HG03571 (cell line): ENCODE measurements at regions not wholly inside any gene's neighbourhood (a gene's known extent, or its start where the extent isn't known, plus 50 kb on each side); places are given as distances from the start of the nearest gene placed in this dataset.

Experiments used
- ATAC-seq: cut with Tn5 transposase; IDR thresholded peaks from one replicate; pipeline ENCODE4 v1.9.1; 2021; ENCODE audit not compliant: unreplicated experiment

DNA sequence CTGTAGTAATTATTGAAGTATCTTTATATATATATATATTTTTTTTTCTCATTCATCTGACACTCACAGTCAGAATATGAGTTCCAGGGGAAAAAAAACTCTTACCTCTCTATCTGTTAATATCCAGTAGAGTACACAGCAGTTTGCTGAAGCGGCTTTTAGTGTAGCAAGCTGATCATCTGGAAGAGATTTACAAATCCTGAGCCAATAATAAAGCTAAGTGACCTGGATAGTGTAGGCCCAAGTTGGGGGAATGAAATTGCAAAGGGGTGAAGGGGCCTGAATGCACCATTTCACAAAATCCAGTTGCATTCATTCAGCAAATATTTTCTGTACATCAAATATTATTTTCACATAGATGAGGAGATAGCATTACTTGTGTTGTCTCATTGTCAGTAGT lies 234.6 kb upstream of the FLRT2 start:
- ATAC-seq: no peak

DNA sequence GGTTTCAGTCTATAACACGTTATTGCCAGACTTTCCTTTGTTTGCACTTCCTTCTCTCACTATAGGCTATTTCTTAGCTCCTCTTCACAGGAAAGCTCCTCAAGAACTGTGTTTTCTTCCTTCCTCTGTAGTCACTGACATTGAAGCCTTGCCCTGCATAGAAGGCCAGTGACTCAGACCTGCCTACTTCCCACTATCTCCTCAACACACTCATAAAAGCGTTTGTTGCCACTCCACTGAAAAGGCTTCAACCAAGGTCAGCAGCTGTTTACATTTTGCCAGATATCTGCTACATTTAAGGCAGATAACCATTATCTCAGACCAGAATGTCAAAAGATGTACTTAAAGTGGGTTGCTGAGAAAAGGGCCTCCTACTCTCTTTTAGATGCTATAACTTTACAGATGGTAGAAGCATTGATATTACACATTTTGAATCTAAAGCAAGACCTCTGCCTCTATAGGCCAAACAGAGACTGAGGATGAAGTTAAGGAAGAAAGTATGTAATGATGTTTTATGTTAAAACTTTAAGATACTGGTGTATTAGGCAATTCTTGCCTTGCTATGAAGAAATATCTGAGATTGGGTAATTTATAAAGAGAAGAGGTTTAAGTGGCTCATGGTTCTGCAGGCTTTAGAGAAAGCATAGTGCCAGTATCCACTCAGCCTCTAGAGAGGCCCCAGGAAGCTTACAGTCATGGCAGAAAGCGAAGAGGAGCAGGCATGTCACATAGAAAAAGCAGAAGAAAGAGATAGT lies 233.3 kb upstream of the FLRT2 start:
- ATAC-seq: no peak

DNA sequence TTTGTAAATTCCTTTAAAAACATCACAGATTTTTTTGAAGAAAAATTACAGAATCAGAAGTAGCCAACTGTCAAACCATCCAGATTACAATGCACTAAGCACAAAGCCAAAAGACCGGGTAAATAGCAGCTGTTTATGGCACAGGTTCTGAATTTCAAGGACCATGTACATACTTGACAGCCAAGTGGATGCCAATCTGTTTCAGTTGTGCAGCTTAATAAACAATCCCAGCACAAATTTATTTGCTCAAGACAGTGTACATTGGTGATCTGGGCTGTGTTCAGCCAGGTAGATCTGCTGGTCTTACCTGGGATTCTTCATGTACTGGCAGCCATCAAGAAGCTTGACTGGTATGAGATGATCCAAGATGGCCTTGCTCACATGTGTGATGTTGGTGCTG lies 229.8 kb upstream of the FLRT2 start:
- no peak for ATAC-seq

DNA sequence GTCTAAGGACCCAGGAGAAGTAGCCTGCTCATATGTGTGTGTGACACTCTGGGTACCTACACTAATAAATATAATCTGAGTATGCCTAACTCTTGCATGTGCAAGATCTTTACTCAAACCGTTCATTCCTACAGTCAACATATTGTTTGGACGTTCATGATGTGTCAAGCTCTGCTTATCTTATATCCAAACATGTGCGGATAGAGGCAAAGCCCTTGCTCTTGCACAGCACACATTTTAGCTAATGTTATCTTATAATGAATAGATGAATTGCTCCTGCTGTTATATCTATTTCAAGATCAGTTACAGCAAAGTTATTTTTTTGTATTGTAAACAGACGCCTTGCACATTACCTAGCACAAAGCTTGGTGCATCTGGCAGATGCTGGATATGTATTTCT lies 228.4 kb upstream of the FLRT2 start:
- no peak for ATAC-seq

DNA sequence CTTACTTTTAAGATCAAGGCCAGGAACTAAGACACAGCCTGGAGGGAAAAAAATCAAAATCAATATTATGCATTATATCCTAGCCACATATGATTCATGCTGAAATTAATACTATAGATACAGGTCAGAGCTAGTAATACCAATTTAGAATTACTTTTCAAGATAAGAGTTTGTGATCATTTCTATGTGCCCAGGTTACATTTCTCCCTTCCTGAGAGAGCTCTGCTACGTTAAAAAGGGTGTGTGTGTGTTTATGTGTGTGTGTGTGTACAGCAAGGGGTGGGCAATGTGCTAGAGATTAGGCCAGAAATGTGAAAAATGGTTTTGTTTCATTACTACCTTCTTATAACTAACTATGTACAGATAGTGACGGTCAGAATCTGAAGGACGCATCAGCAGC lies 223.9 kb upstream of the FLRT2 start:
- no peak for ATAC-seq

DNA sequence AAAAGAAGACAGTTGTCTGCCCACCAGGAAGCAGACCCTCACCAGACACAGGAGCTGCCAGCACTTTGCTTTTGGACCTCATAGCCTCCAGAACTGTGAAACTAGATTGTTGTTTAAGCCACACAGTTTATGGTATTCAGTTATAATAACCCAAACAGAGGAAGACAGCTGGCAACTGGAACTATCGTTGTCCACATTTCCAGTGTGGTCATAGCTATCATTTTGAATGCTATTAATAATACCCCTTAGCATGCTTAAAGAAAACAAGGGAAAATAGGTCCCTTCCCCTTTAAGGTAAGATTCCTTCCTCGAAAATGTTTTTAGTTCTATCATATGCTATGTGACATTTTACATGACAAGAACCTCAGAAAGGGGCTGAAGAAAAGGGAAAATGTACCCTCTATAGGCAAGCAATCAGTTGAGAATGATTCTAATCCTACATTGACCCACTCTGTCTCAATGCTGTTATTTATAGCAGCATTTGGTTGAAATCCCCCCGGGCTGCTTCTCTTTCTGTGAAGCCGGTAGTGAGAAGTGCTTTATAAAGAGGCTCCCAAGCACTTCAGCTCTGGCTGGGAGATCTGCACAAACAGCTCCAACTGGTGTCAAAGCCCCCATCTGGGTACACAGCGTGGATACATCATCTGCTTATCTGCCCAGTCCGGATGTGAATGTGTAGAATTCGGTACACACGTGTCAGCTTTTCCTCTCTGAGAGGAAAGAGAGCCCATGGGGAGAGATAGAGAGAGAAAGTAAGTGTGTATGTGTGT lies 221.2 kb upstream of the FLRT2 start:
- ATAC-seq: no peak

DNA sequence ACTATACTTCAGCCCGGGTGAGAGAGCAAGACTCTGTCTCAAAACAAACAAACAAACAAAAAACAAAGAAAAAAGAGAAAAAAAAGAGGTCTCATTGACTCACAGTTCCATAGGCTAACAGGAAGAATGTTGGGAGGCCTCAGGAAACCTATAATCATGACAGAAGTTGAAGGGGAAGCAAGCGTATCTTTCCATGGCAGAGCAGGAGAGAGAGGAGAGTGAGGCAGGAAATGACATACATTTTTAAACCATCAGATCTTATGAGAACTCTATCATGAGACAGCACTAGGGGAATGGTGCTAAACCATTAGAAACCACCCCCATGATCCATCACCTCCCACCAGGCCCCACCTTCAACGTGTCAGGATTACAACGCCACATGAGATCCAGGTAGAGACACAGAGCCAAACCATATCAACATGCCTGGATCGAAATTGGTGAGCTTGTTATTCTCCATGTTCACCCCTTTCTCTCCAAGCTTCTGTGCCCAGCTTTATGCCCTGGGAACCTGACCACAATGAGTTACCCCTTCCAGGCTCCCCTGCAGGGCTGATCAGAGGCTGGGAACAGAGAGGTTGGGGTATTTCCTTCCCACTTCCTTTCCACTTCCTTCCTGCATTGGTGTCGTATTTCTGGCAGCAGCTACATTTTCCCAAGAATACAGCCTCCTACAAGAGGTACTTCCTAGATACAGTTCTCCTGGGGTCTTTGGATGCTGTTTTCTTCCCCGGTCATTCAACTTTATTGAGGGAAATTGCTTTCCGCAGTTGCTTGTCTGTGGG lies 219.3 kb upstream of the FLRT2 start:
- no peak for ATAC-seq

DNA sequence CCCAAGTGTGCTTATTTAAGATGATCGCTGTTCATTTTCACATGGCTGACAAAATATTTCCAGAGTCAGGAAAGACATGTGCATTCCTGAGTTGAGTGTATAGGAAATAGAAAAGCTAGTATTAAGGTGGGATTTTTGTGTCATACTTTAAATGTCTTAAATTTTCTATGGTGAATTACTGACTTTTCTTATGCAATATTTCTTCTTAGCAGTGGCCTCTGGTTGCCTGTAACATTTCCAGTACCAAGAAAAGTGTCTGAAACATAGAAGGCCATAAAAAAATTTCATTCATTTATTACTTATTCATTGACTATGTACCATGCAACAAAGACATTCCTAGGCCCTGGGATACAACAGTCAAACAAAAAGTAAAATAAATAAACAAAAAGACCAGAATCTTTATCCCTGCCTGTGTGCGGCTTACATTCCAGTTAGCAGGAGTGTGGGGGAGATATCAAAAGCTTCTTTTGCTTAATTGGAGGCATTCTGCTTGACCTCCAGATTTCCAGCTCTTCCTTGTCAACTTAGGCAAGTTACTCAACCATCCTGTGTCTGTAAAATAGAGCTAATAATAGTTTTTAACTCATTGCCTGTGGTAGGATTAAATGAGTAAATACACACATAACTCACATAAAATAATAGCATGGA lies 216.3 kb upstream of the FLRT2 start:
- ATAC-seq: no peak

DNA sequence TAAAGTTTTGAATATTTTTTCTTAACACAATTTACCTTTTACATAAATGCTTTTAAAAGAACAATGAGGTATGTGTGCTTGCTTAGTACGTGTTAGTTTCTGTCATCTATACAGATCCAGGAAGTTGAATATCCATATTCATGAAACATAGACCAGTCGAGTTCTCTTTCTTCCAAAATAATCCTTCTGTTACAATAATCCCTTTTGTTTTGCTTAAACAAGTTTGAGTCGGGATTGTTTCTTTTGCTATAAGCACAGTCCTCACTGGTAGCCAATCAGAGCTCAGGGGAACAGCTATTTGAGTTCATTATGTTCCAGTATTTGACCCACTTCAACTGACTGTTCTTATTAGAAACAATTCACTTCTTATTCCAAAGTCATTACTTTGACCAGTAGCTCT lies 214.7 kb upstream of the FLRT2 start:
- no peak for ATAC-seq

DNA sequence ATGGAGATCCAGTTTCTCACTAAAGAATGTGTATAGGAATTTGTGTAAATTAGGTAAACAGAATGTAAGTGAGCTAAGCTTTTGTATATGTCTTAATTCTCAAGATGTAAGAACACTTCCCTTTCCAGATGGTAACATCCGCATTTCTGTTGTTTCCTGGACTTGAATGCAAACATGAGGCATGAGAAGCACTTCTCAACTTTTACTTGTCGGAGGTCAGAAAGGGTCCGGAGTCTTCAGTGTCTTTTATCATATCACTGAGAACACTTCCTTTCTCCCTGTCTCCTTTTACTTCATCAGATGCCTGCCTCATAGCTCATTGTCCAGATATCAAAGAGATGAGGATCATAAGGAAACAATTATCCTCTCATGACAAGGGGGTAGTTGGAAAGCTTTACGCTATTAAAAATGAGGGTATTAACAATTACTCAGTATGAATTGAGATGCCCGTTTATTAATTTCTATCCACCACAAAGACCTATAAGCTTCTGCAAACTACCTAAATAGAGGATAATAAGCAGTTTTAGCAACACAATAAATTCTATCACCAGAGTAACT lies 214.1 kb upstream of the FLRT2 start:
- ATAC-seq: no peak

DNA sequence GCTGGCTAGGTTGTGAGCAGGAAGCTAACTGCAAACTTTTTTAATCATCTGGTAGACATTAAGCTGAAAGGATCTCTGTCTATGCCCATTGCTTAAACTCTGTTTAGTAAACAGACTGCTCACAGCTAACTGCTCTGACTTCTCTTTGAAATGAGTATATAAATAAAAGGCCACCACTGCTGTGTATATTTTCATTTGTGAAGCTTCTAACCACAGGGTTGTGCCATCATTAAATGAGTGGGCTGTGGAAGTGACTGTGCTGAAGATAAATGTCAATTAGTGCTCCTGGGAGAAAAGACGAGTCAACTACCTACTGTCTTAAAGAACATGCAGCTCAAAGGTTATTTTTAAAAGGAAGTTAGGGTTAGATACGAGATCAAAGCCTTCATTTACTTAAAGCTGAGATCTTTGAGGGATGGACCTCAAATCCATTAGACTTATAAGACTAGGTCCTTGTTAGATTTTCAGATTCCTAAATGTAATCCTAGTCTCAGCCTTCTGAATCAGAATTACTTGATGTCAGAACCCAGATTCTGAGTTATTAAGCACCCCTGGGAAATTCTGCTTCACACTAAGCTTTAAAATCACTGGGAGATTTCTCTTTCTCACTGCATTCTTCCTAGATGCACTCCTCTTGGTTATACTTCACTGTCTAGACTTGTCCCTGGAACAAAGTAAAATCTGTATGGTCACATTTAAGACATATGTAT lies 213.1 kb upstream of the FLRT2 start:
- no peak for ATAC-seq

DNA sequence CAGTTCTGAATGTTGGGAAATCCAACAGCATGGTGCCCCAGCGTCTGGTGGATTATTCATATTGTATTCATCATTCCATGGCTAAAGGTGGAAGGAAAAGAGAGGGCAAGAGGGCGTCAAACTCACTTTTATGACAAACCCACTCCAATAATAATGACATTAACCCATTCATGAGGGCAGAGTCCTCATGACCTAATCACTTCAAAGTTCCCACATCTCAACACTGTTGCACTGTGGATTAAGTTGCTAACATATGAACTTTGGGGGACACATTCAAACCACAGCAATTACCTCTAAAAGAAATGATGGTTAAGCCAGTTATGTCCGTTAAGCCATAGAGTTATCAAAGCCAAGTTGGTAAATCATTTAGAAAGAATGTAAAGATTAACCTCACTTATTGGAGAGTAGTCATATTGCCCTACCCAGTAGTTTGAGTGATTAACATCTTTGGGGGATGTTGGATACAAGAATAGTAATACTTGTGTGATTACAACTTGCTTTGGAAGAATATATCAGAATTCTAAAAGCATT lies 212.4 kb upstream of the FLRT2 start:
- no peak for ATAC-seq

DNA sequence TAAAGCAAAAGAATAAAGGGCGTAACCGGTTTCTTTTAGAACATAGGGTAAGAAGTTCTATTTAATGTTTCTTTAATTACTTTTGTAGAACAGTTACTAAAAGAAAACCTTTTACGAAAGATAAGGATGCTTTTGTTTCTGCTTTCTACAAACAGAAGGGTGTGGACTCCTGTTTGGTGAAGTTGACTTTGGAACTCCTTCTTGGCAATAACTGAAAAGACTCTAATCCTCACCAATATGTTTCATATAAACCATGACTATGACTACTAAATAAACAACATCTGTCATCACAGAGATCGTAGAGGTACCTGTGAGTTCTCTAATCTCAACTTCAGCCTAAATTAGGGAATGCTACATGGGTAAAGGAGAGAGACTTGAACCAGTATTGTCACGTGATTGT lies 210.8 kb upstream of the FLRT2 start:
- ATAC-seq: no peak

DNA sequence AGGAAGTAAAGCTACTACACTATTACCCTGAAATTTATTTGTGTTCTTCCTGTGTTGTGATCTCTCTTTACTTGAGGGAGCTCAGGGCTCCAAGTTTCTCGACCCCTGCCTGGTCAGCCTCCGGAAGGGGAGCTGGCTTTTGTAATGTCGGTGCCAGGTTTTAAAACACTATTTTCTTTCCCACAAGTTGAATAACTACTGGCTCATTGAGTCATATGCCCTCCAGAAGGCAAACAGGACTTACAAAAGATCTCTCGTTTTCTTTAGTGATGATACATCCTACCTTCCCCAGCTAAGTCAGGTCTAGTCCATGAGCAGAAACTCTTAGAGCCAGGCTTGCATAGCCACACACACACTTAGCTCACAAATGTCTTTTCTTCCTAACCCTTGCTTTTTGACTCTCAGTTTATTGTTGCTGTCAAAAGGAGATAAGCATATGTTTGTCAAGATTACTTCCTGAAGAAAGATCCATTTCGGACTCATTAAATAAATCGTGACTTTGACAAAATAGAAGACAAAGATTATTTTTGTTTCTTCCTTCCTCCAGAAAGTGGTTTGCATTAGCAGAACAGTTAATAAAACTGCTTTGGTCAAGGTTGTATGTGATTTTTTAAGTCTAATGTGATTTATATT lies 209.8 kb upstream of the FLRT2 start:
- ATAC-seq: no peak

DNA sequence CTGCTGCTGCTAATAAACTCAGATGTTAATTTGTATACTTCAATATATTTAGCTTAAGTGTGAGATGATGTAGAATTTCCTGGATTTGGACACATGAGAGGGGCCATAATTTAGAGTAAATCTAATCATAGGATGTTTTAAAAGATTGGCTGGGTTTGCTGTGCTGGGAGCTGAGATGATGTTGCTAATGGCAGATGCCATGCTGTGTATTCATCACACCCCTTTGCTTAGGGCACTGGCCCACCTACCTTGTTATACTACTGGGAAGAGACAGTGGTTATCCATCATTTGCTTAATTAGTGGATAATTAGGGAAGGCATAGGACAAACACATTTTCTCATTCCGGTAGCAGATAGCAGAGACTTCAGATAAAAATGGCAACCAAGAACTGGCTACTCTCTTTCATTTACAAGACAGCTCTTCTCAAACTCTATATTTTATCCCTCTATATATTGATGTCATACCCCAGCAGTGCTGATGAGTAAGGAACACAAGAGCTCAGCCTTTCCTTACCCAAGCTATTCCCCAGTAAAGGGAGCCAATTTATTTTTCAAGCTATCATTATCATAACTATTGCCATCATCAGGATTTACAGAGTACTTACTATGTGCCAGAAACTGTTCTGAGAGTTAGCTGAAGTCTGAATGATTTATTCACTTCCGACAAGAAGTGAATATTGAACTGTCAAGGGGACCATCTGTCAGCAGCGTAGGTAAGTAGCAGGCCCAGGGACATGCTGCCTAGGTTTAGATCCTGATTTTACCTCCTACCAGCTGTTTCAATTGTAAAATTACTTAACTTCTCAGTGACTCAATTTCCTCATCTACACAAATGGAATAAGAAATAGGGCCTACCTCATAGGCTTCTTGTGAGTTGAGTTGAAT lies 204.6 kb upstream of the FLRT2 start:
- ATAC-seq: no peak

DNA sequence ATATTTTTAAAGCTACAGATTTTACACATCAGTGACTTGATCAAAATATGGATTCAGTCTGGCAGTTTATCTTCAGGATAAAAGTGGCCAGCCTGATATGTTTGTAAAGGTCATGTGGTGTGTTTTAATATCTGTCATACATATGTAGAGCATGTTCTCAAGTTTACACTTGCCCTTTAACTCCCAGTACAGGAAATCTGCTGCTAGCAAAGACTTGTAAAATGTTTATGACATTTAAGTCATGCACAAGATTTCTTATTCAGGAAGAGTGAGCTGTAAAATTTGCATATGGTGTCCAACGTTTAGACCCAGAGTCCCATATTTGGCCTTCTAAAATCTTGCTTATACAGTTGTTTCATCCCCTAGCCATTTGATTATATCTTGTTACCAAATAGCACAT lies 197.5 kb upstream of the FLRT2 start:
- no peak for ATAC-seq

DNA sequence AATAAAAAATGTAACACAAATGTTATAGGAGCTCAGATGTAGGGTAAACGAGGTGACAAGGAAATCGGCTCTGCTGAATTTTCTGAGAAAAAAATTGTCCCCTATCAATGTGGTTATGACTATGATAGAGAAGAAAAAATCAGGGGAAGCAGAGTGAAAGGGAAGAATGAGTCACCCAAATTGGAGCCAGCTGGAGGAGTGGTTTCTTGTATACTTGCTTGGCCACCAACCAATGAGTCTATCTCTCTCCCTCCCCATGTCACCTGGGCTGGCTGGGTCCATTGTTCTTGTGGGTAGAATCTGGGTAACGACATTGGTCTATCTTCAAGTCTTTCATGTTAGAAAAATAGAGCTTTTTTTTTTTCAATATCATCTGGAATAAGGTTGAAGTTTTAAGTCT lies 196.6 kb upstream of the FLRT2 start:
- ATAC-seq: no peak

DNA sequence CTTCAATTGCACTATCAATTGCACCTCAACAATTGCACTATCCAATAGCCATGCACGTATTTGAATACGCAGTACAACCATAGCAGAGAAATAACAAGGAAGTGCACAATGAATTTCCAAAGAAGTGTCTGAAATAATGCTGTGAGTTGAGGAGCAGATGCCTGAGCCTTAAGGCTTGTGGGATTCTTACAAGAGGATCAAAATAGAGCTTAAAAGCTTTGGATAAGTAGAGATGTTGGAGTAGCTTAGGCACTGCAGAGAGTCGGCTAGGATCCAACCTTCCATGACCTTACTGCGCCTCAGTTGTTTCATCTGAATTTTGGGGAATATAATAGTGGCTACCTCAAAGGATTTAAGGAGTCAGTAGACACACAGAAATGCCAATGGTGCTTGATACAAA lies 196.1 kb upstream of the FLRT2 start:
- no peak for ATAC-seq

DNA sequence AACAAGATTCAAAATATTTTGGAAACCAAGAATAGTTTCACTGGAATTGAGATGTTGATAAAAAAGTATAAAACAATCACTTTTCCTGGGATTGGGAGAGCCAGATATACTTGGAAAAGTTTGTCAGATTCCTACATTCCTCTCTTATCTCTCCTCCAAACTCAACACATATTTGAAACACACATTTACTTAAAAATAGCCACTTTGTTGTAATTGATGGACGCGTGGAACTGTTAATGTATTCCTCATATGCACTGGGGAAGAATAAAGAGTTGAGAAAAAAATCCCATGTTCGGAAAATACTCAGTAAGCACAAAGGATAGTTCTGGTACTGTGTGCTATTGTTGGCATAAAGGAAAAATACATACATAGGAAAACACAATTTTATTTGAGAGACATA lies 195.6 kb upstream of the FLRT2 start:
- no peak for ATAC-seq
